ENCODE measurements at regions not wholly inside any gene's neighbourhood (a gene's known extent, or its start where the extent isn't known, plus 50 kb on each side); places are given as distances from the start of the nearest gene placed in this dataset.
A peak's percentile ranks its signal among the peaks of the same experiment; 100 is the strongest.

- Histone ChIP-seq H2BK120ac (ENCODE audit: low read depth, low read length, poor library complexity, severe bottlenecking) (no peak overlapping the region), H4K20me1 (ENCODE audit: control insufficient read depth, insufficient read depth, insufficient read length) (no peaks in the 10 kb centered on the region), H3K4me2 (ENCODE audit: insufficient read depth, insufficient read length, low read length) (no peak overlapping the region), H3K56ac (ENCODE audit: insufficient read length, low read depth, low read length) (no peak overlapping the region), H3K18ac (ENCODE audit: insufficient read length, low read depth, low read length) (no peak overlapping the region), H2AK5ac (ENCODE audit: insufficient read length, low read length) (no peak overlapping the region), H3K79me1 (ENCODE audit: insufficient read depth, low read depth, low read length, poor library complexity, severe bottlenecking) (no peaks in the 10 kb centered on the region), H2AFZ (ENCODE audit: low read length) (no peak overlapping the region), H3K4me1 (ENCODE audit: insufficient read depth, low read length) (peaks cover 4% of the 10 kb centered on the region; the same call in 1 of the 2 replicates), H4K5ac (ENCODE audit: insufficient read length, low read depth, low read length) (no peak overlapping the region), H2BK12ac (ENCODE audit: insufficient read length, low read depth, low read length) (no peak overlapping the region), H3K79me2 (ENCODE audit: insufficient read depth, low read length) (no peaks in the 10 kb centered on the region), H2BK15ac (ENCODE audit: low read depth, low read length) (no peak overlapping the region), H3K9me3 (ENCODE audit: control insufficient read depth, low read depth, low read length) (no peaks in the 10 kb centered on the region), H3K23me2 (ENCODE audit: insufficient read length, low read depth, low read length, poor library complexity, severe bottlenecking) (no peaks in the 10 kb centered on the region), H3K4ac (ENCODE audit: low read depth, low read length) (no peak overlapping the region), H3T11ph (ENCODE audit: low read length) (no peak overlapping the region), H4K8ac (replicated peaks; ENCODE audit: insufficient read length, low read depth, low read length) (no peak overlapping the region), H4K91ac (ENCODE audit: insufficient read length, low read depth, low read length) (no peak overlapping the region), H3K27ac (ENCODE audit: insufficient read length, low read depth, low read length) (no peak overlapping the region), H2BK5ac (ENCODE audit: insufficient read length, low read length) (no peak overlapping the region), H3K23ac (ENCODE audit: insufficient read length, low read depth, low read length) (no peak overlapping the region), H2BK20ac (ENCODE audit: low read depth, low read length, poor library complexity, severe bottlenecking) (no peak overlapping the region), H3K14ac (ENCODE audit: insufficient read depth, low read length) (no peak overlapping the region), H3K9ac (ENCODE audit: extremely low read depth, insufficient read length, low read length) (no peak overlapping the region), H3K27me3 (ENCODE audit: insufficient read depth, low read length) (no peaks in the 10 kb centered on the region)
- H3K27me3 Mint-ChIP-seq (ENCODE audit: low read depth) = no peaks in the 10 kb centered on the region
- no peak overlapping the region for H3K4me3 Mint-ChIP-seq
- peak overlapping the region in 1 of 3 experiments; percentile 41; a peak in 2 of 7 replicates for H3K27ac Mint-ChIP-seq
- DNase-seq = no peak
- no CpG with 5 or more reads among the region's 6 CpGs for WGBS (ENCODE audit: extremely low coverage, insufficient read length, low lambda C conversion rate)
- H3K36me3 Mint-ChIP-seq (ENCODE audit: insufficient read depth in 1 of 3, low read depth in 3 of 3) = no peaks in the 10 kb centered on the region
- peaks cover 5 to 14% of the 10 kb centered on the region in 2 experiments for H3K4me1 Mint-ChIP-seq
- H3K9me3 Mint-ChIP-seq = no peaks in the 10 kb centered on the region
- TF ChIP-seq CTCF (conservative IDR thresholded peaks at IDR 0.05) = no peak
These were observed 50.9 kb upstream of the CDC42BPA start for GRCh38 chr1:227369102-227369760.
